ENCODE measurements at regions not wholly inside any gene's neighbourhood (a gene's known extent, or its start where the extent isn't known, plus 50 kb on each side); places are given as distances from the start of the nearest gene placed in this dataset.
"Not testable (repeated sequence)": the region's sequence is repeated elsewhere in the genome, so short reads cannot be mapped to it uniquely, and the experiment has no call there.

DNA sequence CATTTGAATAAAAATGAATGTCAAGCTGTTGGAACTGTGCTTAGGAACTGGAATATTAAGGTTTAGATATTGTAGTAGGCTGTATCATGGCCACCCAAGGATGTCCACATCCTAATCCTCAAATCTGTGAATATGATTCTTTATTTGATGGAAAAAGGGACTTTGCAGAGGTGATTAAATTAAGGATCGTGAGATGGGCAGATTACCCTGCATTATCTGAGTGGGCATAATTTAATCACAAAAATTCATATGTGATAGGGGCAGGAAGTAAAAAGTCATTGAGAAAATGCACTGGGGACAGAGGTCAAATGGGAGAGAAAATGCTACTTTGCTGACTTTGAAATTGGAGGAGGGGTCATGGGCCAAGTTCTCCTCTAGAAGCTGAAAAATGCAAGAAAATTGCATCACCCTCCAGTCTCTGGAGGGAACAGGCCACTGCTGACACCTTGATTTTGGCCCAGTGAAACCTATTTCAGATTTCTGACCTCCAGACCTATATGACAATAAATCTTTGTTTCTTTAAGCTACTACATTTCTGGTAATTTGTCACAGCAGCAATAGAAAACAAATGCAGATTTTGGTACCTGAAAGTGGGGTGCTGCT is 521.4 kb downstream of the PCDH7 start:
- H3K4me3 Mint-ChIP-seq: no peak overlapping the region
- H3K27me3 Mint-ChIP-seq: no peaks in the 10 kb centered on the region
- no peak overlapping the region for H3K27ac Mint-ChIP-seq
- no peaks in the 10 kb centered on the region for H3K4me1 Mint-ChIP-seq
- ATAC-seq: no peak
- H3K36me3 Mint-ChIP-seq: no peaks in the 10 kb centered on the region
- peaks cover 2% of the 10 kb centered on the region for H3K9me3 Mint-ChIP-seq

GRCh38 chr4:31246856-31247255 is 526.7 kb downstream of the PCDH7 start:
- ATAC-seq: no peak
- H3K4me1 Mint-ChIP-seq: no peaks in the 10 kb centered on the region
- H3K27ac Mint-ChIP-seq: no peak overlapping the region
- H3K36me3 Mint-ChIP-seq: no peaks in the 10 kb centered on the region
- no peak overlapping the region for H3K4me3 Mint-ChIP-seq
- H3K27me3 Mint-ChIP-seq: no peaks in the 10 kb centered on the region
- peaks cover 2% of the 10 kb centered on the region for H3K9me3 Mint-ChIP-seq

- H3K4me1 Mint-ChIP-seq: no peaks in the 10 kb centered on the region
- H3K36me3 Mint-ChIP-seq: no peaks in the 10 kb centered on the region
- no peak overlapping the region for H3K27ac Mint-ChIP-seq
- no peaks in the 10 kb centered on the region for H3K27me3 Mint-ChIP-seq
- H3K9me3 Mint-ChIP-seq: peaks cover 11% of the 10 kb centered on the region
- ATAC-seq: no peak
- no peak overlapping the region for H3K4me3 Mint-ChIP-seq
Measured at GRCh38 chr4:31259119-31259518, 539.0 kb downstream of the PCDH7 start.

DNA sequence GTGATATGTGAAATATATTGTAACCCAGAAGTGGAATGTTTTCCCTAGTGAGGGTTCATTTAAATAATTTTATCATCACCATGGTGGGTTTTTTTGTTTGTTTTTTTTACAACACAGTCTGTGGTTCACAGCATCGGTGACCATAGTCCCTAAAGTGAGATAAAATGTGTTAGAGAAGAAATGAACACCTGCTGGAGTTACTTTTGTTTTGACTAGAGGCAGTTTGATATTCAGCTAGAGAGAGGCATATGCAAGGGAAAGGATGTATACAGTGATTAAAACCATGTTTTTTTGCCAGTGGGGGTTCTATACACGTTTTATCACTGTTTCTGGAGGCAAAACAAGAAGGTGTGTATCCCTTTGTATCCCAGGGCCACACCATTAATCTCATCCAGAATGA is 541.5 kb downstream of the PCDH7 start:
- H3K36me3 Mint-ChIP-seq: no peaks in the 10 kb centered on the region
- ATAC-seq: no peak
- H3K9me3 Mint-ChIP-seq: peaks cover 11% of the 10 kb centered on the region
- H3K27me3 Mint-ChIP-seq: no peaks in the 10 kb centered on the region
- no peaks in the 10 kb centered on the region for H3K4me1 Mint-ChIP-seq
- no peak overlapping the region for H3K27ac Mint-ChIP-seq
- H3K4me3 Mint-ChIP-seq: no peak overlapping the region

DNA sequence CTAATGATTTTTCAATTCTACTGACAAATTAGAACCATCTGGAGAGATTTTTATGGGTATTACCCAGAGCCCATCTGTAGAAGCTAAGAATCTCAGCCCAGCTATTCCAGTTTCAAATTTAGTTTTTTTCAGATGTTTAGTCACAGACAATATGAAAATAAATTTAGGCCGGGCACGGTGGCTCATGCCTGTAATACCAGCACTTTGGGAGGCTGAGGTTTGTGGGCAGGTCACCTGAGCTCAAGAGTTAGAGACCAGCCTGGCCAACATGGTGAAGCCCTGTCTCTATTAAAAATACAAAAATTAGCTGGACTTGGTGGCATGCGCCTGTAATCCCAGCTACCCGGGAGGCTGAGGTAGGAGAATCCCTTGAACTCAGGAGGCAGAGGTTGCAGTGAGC is 545.9 kb downstream of the PCDH7 start:
- not testable (repeated sequence) for H3K4me1 Mint-ChIP-seq, H3K36me3 Mint-ChIP-seq, ATAC-seq, H3K27me3 Mint-ChIP-seq, H3K27ac Mint-ChIP-seq, H3K4me3 Mint-ChIP-seq, H3K9me3 Mint-ChIP-seq

DNA sequence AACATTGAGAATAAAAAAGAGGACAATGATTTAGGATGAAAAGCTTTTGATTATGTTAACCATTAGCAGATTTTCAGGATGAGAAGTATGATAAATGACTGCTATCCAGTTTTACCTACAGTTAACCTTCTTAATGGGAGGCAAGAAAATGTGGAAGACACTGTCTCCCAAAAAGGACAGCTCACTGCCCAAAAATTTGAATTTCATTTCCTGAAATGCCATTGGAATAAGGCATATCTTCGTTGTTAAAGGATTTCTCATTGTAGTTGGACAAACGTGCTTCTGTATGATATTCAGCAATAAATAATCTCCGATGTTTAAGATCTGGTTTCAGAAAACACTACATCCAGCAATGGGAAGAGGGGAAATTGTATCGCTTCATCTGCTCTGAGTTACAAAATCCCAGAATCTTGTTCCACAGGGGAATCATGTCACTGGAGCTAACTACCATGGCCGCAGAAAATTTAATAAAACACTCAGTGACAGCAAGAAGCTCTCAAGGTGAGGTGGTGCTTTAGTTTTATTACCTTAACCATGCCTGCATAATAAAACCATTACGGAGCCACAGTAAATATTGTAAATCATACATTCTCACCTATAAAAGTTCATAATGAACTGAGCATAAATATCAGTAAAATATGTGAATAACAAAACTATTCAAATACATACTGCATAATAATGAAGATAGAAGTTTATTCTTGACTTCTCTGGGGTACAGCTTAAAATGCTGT is 552.3 kb downstream of the PCDH7 start:
- Mint-ChIP-seq H3K27me3 (no peaks in the 10 kb centered on the region), H3K36me3 (no peaks in the 10 kb centered on the region), H3K27ac (no peak overlapping the region), H3K4me1 (no peaks in the 10 kb centered on the region), H3K9me3 (peaks cover 6% of the 10 kb centered on the region), H3K4me3 (no peak overlapping the region)
- ATAC-seq: no peak

- no peak for ATAC-seq
- H3K4me1 Mint-ChIP-seq: no peaks in the 10 kb centered on the region
- H3K27me3 Mint-ChIP-seq: no peaks in the 10 kb centered on the region
- no peaks in the 10 kb centered on the region for H3K36me3 Mint-ChIP-seq
- H3K9me3 Mint-ChIP-seq: peaks cover 8% of the 10 kb centered on the region
- no peak overlapping the region for H3K4me3 Mint-ChIP-seq
- H3K27ac Mint-ChIP-seq: no peak overlapping the region
Measured at GRCh38 chr4:31275906-31276305, 555.7 kb downstream of the PCDH7 start.

DNA sequence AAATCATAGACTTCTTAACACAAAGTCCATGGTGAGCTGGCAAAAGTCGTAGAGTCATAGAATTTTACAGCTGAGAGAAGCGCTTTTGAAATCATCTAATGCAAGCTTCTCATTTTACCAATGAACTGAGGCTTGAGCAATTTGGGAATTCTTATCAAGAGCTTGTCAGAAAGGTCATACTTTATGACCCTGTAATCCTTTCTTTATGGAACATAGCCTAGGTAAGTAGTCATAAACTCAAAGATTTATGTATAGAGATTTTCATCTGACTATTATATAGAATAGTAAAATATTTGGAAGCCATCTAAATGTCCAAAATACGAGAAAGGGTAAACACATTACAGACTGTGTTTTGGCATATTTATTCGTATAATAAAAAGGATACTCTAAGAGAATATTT is 563.5 kb downstream of the PCDH7 start:
- H3K27me3 Mint-ChIP-seq: no peaks in the 10 kb centered on the region
- H3K9me3 Mint-ChIP-seq: peaks cover 7% of the 10 kb centered on the region
- ATAC-seq: no peak
- H3K4me3 Mint-ChIP-seq: no peak overlapping the region
- no peaks in the 10 kb centered on the region for H3K4me1 Mint-ChIP-seq
- H3K36me3 Mint-ChIP-seq: no peaks in the 10 kb centered on the region
- H3K27ac Mint-ChIP-seq: no peak overlapping the region

DNA sequence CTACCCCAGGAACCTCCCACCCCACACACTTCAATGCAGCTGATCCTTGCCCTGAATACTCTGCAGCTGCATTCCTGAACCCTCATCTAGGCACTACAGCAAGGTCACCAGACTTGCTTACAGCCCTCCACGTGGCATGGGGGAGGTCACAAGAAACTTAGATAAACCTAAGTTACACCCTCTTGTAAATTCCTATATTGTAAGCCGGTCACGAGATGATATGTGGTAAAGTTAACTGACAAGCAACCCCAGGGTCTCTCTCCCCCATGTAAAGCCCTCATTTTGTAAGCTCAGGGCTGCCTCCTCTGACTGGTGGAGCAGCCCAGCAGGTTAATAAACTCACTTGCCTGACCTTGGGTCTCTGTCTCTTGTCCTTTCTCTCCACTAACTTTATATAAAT is 570.7 kb downstream of the PCDH7 start:
- Mint-ChIP-seq H3K27ac (no peak overlapping the region), H3K9me3 (peaks cover 2% of the 10 kb centered on the region), H3K36me3 (no peaks in the 10 kb centered on the region), H3K27me3 (no peaks in the 10 kb centered on the region), H3K4me1 (peaks cover 14% of the 10 kb centered on the region), H3K4me3 (no peak overlapping the region)
- no peak for ATAC-seq

DNA sequence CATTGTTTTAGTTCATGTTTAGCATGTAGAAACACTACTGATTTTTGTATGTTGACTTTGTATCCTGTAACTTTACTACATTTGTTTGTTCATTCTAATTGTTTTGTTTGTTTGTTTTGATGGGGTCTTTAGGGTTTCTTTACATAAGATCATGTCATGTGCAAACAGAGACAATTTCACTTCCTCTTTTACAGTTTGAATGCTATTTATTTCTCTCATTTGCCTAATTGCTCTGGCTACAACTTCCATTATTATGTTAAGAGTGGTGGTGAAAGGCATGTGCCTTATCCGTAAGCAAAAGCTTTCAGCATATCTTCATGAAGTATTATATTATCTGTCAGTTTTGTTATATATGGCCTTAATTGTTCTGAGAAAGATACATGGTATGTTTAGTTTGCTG is 571.1 kb downstream of the PCDH7 start:
- Mint-ChIP-seq H3K9me3 (peaks cover 2% of the 10 kb centered on the region), H3K4me3 (no peak overlapping the region), H3K27me3 (no peaks in the 10 kb centered on the region), H3K4me1 (peaks cover 14% of the 10 kb centered on the region), H3K36me3 (no peaks in the 10 kb centered on the region), H3K27ac (no peak overlapping the region)
- no peak for ATAC-seq

- Mint-ChIP-seq H3K27ac (no peak overlapping the region), H3K27me3 (no peaks in the 10 kb centered on the region), H3K4me1 (peaks cover 14% of the 10 kb centered on the region), H3K9me3 (peaks cover 2% of the 10 kb centered on the region), H3K36me3 (no peaks in the 10 kb centered on the region), H3K4me3 (no peak overlapping the region)
- ATAC-seq: no peak
Measured at GRCh38 chr4:31294655-31295480, 574.7 kb downstream of the PCDH7 start.

GRCh38 chr4:31298737-31299136 is 578.6 kb downstream of the PCDH7 start:
- no peak overlapping the region for H3K4me3 Mint-ChIP-seq

GRCh38 chr4:31307029-31307428 is 586.9 kb downstream of the PCDH7 start:
- H3K4me3 Mint-ChIP-seq: no peak overlapping the region
- no peaks in the 10 kb centered on the region for H3K27me3 Mint-ChIP-seq
- no peak for ATAC-seq
- H3K27ac Mint-ChIP-seq: no peak overlapping the region
- no peaks in the 10 kb centered on the region for H3K4me1 Mint-ChIP-seq
- no peaks in the 10 kb centered on the region for H3K36me3 Mint-ChIP-seq
- H3K9me3 Mint-ChIP-seq: no peaks in the 10 kb centered on the region

More at GRCh38 chr4:31298737-31299136, 578.6 kb downstream of the PCDH7 start:
- H3K27me3 Mint-ChIP-seq: no peaks in the 10 kb centered on the region
- H3K9me3 Mint-ChIP-seq: no peaks in the 10 kb centered on the region
- no peak overlapping the region for H3K27ac Mint-ChIP-seq
- ATAC-seq: no peak
- no peaks in the 10 kb centered on the region for H3K36me3 Mint-ChIP-seq
- H3K4me1 Mint-ChIP-seq: no peaks in the 10 kb centered on the region

DNA sequence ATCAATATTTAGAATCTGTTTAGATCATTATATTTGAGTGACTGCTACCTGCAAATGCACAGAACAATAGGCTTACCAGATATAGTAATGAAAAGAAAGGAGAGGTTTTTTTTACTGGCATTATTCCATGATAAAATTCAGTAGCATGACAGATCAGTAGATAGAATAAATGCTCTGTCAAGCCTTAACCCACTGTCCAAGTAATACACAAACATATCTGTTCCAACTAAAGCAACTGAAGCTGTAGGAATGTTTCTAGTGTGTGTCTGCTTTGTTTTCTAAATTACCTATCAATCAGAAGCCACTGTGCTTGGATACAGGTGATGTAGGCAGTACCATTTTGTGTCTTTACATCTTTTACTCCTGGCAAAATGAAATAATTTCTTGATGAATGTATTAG is 604.6 kb downstream of the PCDH7 start:
- Mint-ChIP-seq H3K9me3 (no peaks in the 10 kb centered on the region), H3K27me3 (no peaks in the 10 kb centered on the region), H3K4me3 (no peak overlapping the region), H3K4me1 (no peaks in the 10 kb centered on the region), H3K27ac (no peak overlapping the region), H3K36me3 (no peaks in the 10 kb centered on the region)
- no peak for ATAC-seq

DNA sequence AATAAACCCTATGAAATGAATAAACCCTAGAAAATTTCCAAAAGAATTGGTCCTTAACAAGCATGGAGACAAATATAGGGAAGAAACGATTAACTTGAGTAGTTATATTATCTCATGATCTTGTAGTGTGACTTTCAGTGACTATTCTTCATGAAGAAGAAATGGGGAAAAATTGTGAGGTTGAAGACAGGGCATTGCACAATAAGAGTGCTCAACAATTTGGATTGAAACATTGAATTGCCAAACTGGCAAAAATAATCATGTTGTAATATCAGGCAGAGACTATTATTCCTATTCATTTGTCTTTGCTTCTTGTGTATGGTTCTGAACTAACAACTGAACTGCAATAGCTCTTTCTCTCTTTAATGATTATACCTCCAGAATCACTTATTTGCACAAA is 605.1 kb downstream of the PCDH7 start:
- Mint-ChIP-seq H3K9me3 (no peaks in the 10 kb centered on the region), H3K27ac (no peak overlapping the region), H3K4me1 (no peaks in the 10 kb centered on the region), H3K27me3 (no peaks in the 10 kb centered on the region), H3K4me3 (no peak overlapping the region), H3K36me3 (no peaks in the 10 kb centered on the region)
- ATAC-seq: no peak

DNA sequence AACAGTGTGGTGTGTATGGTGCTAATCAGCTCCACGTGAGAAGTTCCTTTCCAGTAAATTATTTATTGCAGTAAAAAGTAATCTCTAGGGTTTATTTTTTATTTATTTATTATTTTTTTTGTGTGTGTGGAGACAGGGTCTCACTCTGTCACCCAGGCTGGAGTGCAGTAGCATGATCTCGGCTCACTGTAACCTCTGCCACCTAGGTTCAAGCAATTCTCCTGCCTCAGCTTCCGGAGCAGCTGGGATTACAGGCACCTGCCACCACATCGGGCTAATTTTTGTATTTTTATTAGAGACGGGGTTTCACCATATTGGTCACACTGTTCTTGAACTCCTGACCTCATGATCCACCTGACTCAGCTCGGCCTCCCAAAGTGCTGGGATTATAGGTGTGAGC is 606.9 kb downstream of the PCDH7 start:
- no peaks in the 10 kb centered on the region for H3K4me1 Mint-ChIP-seq
- H3K4me3 Mint-ChIP-seq: no peak overlapping the region
- no peaks in the 10 kb centered on the region for H3K36me3 Mint-ChIP-seq
- no peaks in the 10 kb centered on the region for H3K27me3 Mint-ChIP-seq
- H3K27ac Mint-ChIP-seq: no peak overlapping the region
- H3K9me3 Mint-ChIP-seq: no peaks in the 10 kb centered on the region
- no peak for ATAC-seq

All from stimulated activated memory B cell treated with anti-CD40 and anti-IgM and Interleukin-4, amounts not matched to agents 10 μg/mL and 1 μg/mL and 100 μg/mL, for 72 hours (primary cell).